ENCODE measurements at regions not wholly inside any gene's neighbourhood (a gene's known extent, or its start where the extent isn't known, plus 50 kb on each side); places are given as distances from the start of the nearest gene placed in this dataset.

DNA sequence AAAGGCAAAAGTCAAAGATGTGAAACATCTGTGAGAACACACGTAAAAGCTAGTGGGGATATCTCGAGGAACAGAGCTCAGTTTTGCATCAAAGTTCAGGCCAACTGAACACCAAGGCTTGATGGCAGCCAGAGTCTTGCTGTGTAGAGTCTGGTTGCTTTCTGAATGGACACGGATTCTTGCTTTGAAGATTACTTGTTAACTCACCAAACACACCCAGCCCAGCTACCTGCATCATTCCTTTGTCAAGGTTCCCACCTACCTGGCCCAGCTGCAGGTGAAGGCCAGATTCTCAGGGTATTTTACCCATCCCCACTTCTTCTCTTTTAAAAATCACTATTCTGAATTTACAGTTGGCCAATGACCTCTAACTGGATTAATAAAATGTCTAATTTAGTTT lies 174.4 kb upstream of the PHYHIPL start:
- POLR2A ChIA-PET, result no interaction called here
- CTCF ChIA-PET, result interaction anchor here (1.0 to 1.2 kb wide), 2 partner anchors 8 to 60 kb away, joined by 3 read pairs; no protein-coding TSS in a partner anchor
- H3K4me2 ChIP-seq, result no peak overlapping the region

More for the DNA sequence above, 174.4 kb upstream of the PHYHIPL start:
- no peaks in the 10 kb centered on the region for H3K9me2 ChIP-seq
- TF ChIP-seq, protein P1, sequence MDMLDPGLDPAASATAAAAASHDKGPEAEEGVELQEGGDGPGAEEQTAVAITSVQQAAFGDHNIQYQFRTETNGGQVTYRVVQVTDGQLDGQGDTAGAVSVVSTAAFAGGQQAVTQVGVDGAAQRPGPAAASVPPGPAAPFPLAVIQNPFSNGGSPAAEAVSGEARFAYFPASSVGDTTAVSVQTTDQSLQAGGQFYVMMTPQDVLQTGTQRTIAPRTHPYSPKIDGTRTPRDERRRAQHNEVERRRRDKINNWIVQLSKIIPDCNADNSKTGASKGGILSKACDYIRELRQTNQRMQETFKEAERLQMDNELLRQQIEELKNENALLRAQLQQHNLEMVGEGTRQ (IDR thresholded peaks at IDR 0.05; ENCODE audit: borderline replicate concordance, low read depth, low read length), result no peak
- TF ChIP-seq CHD2 (IDR thresholded peaks at IDR 0.05; ENCODE audit: low read length, partially characterized antibody) (no peak), MEF2A (IDR thresholded peaks at IDR 0.05; ENCODE audit: borderline replicate concordance, low read depth) (no peak), SIN3A (IDR thresholded peaks at IDR 0.05; ENCODE audit: borderline replicate concordance, low read depth, low read length) (no peak), GABPA (IDR thresholded peaks at IDR 0.05; ENCODE audit: low read depth) (no peak), RFX5 (IDR thresholded peaks at IDR 0.05; ENCODE audit: low read length) (no peak), POLR2AphosphoS5 (IDR thresholded peaks at IDR 0.05; ENCODE audit: low read depth, low read length) (no peak), YY1 (IDR thresholded peaks at IDR 0.05; ENCODE audit: low read depth) (no peak), SMC3 (IDR thresholded peaks at IDR 0.05; ENCODE audit: low read depth, low read length) (no peak), EZH2phosphoT487 (IDR thresholded peaks at IDR 0.05; ENCODE audit: borderline replicate concordance, low read depth) (no peak)
- TF ChIP-seq, protein P2, sequence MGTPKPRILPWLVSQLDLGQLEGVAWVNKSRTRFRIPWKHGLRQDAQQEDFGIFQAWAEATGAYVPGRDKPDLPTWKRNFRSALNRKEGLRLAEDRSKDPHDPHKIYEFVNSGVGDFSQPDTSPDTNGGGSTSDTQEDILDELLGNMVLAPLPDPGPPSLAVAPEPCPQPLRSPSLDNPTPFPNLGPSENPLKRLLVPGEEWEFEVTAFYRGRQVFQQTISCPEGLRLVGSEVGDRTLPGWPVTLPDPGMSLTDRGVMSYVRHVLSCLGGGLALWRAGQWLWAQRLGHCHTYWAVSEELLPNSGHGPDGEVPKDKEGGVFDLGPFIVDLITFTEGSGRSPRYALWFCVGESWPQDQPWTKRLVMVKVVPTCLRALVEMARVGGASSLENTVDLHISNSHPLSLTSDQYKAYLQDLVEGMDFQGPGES (IDR thresholded peaks at IDR 0.05; ENCODE audit: low read depth, low read length), result no peak
- TF ChIP-seq, protein P3, sequence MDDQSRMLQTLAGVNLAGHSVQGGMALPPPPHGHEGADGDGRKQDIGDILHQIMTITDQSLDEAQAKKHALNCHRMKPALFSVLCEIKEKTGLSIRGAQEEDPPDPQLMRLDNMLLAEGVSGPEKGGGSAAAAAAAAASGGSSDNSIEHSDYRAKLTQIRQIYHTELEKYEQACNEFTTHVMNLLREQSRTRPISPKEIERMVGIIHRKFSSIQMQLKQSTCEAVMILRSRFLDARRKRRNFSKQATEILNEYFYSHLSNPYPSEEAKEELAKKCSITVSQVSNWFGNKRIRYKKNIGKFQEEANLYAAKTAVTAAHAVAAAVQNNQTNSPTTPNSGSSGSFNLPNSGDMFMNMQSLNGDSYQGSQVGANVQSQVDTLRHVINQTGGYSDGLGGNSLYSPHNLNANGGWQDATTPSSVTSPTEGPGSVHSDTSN (IDR thresholded peaks at IDR 0.05), result no peak
- TF ChIP-seq, protein P4, sequence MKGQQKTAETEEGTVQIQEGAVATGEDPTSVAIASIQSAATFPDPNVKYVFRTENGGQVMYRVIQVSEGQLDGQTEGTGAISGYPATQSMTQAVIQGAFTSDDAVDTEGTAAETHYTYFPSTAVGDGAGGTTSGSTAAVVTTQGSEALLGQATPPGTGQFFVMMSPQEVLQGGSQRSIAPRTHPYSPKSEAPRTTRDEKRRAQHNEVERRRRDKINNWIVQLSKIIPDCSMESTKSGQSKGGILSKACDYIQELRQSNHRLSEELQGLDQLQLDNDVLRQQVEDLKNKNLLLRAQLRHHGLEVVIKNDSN (IDR thresholded peaks at IDR 0.05; ENCODE audit: borderline replicate concordance, low read depth), result no peak
- TF ChIP-seq, protein P5, sequence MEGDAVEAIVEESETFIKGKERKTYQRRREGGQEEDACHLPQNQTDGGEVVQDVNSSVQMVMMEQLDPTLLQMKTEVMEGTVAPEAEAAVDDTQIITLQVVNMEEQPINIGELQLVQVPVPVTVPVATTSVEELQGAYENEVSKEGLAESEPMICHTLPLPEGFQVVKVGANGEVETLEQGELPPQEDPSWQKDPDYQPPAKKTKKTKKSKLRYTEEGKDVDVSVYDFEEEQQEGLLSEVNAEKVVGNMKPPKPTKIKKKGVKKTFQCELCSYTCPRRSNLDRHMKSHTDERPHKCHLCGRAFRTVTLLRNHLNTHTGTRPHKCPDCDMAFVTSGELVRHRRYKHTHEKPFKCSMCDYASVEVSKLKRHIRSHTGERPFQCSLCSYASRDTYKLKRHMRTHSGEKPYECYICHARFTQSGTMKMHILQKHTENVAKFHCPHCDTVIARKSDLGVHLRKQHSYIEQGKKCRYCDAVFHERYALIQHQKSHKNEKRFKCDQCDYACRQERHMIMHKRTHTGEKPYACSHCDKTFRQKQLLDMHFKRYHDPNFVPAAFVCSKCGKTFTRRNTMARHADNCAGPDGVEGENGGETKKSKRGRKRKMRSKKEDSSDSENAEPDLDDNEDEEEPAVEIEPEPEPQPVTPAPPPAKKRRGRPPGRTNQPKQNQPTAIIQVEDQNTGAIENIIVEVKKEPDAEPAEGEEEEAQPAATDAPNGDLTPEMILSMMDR (IDR thresholded peaks at IDR 0.05), result no peak
- no peaks in the 10 kb centered on the region for H3K27me3 ChIP-seq (ENCODE audit: insufficient read depth)
- H3K9me3 ChIP-seq, result no peaks in the 10 kb centered on the region
- no peak for DNase-seq
- no peak overlapping the region for H3K9ac ChIP-seq
- H3K36me3 ChIP-seq (replicated peaks in 1 of 2; ENCODE audit: control insufficient read depth in 1 of 2, insufficient read depth in 2 of 2, low read length in 1 of 2), result no peaks in the 10 kb centered on the region
- H3F3A ChIP-seq (replicated peaks; ENCODE audit: insufficient read depth), result no peaks in the 10 kb centered on the region
- no peaks in the 10 kb centered on the region for H3K79me2 ChIP-seq (ENCODE audit: insufficient read depth)
- whole genome bisulfite sequencing (ENCODE audit: low lambda C conversion rate), result 46% methylated on average over 3 of the region's 3 CpGs
- H3K4me1 ChIP-seq (ENCODE audit: control insufficient read depth in 1 of 2, insufficient read depth in 2 of 2, low read depth in 1 of 2, low read length in 1 of 2), result peaks cover 0 to 6% of the 10 kb centered on the region in 2 experiments; a peak in 1 of 4 replicates
- no peak overlapping the region for H3K4me3 ChIP-seq (ENCODE audit: low read depth in 2 of 2, low read length in 1 of 2)
- no peak overlapping the region for H3K27ac ChIP-seq (ENCODE audit: low read depth in 2 of 2, low read length in 1 of 2)
- no peak overlapping the region for H2AFZ ChIP-seq (ENCODE audit: low read depth)
- no peaks in the 10 kb centered on the region for H4K20me1 ChIP-seq (ENCODE audit: insufficient read depth)
